HG02623 (cell line): ENCODE measurements at regions not wholly inside any gene's neighbourhood (a gene's known extent, or its start where the extent isn't known, plus 50 kb on each side); places are given as distances from the start of the nearest gene placed in this dataset.

Experiments
- ATAC-seq: cut with Tn5 transposase; IDR thresholded peaks from one replicate; pipeline ENCODE4 v1.9.1; 2021; ENCODE audit warnings: moderate library complexity; ENCODE audit not compliant: unreplicated experiment

GRCh38 chr12:20278276-20278675, 90.1 kb upstream of the PDE3A start:
- no peak for ATAC-seq

DNA sequence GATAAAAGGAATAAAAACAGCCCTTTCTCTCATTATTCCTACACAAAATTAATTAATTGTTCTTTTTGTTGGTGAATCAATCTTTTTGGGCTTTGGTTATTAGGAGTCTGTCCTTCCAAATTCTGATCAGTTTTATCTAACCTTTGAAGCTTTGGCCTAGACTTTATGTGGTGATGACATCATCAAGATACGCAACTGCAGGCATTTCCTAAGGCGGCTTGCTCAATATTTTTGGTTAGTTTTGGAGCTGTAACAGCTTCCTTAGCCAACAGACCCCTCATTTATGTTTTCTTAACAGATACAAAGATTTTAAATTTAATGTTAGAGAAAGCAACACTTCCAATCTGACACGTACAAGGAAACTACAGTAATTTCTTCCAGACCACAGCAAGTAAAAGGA, 87.8 kb upstream of the PDE3A start:
- no peak for ATAC-seq

- no peak for ATAC-seq
These were observed 85.9 kb upstream of the PDE3A start for GRCh38 chr12:20282401-20282800.

DNA sequence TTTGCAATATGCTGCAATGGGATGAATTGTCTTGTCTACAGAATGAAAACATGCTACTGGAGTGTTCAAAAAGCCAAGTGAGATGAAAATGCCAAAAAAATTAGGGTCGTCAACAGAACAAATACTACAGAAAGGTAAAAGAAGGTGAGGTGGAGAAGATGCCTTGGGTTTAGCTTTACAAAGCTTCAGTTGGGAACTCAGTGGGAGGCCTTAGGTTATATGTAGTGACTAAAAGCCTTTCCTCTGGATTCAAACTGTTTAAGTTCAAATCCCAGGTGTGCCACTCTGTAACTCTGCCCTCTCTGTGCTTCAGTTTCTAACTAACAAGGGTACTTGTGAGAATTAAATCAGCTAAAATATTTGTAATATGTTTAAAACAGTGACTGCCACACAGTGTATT, 84.9 kb upstream of the PDE3A start:
- ATAC-seq, result no peak

- ATAC-seq, result no peak
These were observed 78.8 kb upstream of the PDE3A start for GRCh38 chr12:20289520-20289919.

DNA sequence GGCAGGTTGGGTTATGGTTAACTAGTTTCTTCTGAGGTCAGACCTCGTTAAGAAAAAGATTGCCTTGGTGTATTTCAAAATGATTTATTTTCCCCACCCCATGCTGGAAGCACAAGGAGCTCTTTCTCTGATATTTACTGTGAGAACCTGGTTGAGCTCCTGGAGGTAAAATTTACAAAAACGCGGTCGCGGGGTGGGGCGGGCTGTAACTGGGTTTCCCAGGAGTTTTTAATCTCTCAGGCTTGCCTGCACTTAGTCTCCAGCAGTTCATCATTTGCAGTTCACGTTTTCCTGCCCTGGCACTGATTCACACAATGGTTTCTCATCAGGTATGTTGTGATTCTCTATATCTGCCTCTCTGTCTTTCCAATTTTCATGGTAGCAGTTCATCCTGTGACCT, 67.9 kb upstream of the PDE3A start:
- no peak for ATAC-seq

DNA sequence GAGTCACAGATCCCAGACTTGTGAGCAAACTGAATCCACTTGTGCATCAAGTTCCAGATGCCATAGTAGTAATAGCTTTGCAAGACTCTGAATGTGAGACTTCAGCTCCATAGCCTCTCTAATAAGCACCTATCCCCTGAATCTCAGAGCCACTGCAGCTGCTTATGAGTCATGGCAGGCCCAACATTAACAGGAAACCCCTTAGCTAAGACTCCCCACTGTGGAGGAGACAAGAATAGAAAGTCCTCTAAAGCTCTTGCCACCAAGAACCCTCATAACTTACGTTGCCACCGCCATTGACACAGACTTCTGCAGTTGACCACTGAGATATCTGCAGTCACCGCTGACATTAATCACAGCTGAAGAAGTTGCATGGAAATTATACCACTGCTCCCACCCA, 62.9 kb upstream of the PDE3A start:
- ATAC-seq, result no peak

DNA sequence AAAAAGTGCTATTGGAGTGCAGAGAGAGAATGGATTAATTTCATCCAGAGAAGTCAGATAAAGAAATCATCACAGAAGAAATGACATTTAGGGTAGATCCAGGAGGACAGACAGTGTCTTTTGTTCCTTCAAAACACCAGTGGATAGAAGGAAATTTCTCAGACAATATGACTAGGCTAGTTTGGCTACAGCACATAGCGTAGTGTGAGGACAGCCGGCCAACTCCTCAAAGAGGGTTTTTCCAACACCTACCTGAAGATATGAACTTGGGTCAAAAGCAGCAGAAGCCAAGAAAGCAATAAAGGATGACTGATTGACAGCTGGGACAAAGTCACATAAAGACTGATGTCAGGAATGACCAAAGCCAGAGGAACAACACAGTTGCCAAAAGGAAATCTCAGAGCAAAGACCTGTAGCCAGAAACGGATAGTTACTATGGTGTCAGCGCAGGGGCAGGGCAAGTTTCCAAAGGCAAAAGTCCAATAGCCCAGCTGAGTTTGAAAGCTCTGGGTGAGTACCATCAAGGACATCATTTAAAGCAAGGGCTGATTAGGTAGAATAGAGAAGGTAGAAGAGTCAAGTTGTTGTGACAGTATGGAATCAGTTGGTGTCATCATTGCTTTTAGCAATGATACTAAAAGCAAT, 58.7 kb upstream of the PDE3A start:
- no peak for ATAC-seq

- ATAC-seq, result no peak
These were observed 54.0 kb upstream of the PDE3A start for GRCh38 chr12:20314328-20314727.

DNA sequence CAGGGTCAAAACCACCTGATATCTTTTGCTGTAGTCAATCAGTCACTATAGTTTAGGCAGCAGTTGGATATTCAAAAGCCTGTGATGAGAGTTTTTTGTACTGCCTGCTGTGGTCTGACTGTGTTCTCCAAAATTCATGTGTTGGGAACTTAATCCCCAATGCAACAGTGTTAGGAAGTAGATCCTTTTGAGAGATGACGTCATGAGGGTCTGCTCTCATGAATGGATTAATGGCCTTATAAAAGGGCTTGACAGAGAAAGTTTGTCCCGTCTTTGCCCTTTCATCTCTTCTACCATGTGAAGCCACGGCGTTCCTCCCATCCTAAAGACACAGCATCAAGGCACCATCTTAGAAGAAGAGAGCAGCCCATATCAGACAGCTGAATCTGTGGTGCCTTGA, 50.8 kb upstream of the PDE3A start:
- no peak for ATAC-seq
